Stimulated activated naive B cell treated with anti-CD40 and anti-IgM and Interleukin-4, amounts not matched to agents 10 μg/mL and 1 μg/mL and 100 μg/mL, for 72 hours (primary cell): ENCODE measurements at regions not wholly inside any gene's neighbourhood (a gene's known extent, or its start where the extent isn't known, plus 50 kb on each side); places are given as distances from the start of the nearest gene placed in this dataset.

Experiments
- ATAC-seq, 2 donors: fragments of 150-1000 bp; cut with Tn5 transposase; replicated peaks; 2 replicates each; pipeline ENCODE4 v1.10.0; 2021; ENCODE audit warnings: moderate library complexity in 1 of 2
- DNase-seq: peaks from one replicate; pipeline ENCODE4 v3.0.0; 2021
- H3K27ac Mint-ChIP-seq: one replicate; pipeline ENCODE4 v1.8.0; 2022; ENCODE audit warnings: mild to moderate bottlenecking, mixed read lengths
- H3K27me3 Mint-ChIP-seq, 2 donors: one replicate each; pipeline ENCODE4 v1.8.0; 2022; ENCODE audit warnings: mixed read lengths in 2 of 2
- H3K36me3 Mint-ChIP-seq, 2 donors: one replicate each; pipeline ENCODE4 v1.8.0; 2022; ENCODE audit warnings: mixed read lengths in 2 of 2, mild to moderate bottlenecking in 1 of 2
- H3K4me1 Mint-ChIP-seq, 2 donors: one replicate each; pipeline ENCODE4 v1.8.0; 2022; ENCODE audit warnings: mixed read lengths in 2 of 2, mild to moderate bottlenecking in 1 of 2
- H3K4me3 Mint-ChIP-seq, 2 donors: one replicate each; pipeline ENCODE4 v1.8.0; 2022; ENCODE audit warnings: mild to moderate bottlenecking in 2 of 2, mixed read lengths in 2 of 2, moderate library complexity in 1 of 2
- H3K9me3 Mint-ChIP-seq, 2 donors: one replicate each; pipeline ENCODE4 v1.8.0; 2022; ENCODE audit warnings: mixed read lengths in 2 of 2, mild to moderate bottlenecking in 1 of 2

- Mint-ChIP-seq H3K27me3 (no peaks in the 10 kb centered on the region), H3K4me3 (no peak overlapping the region), H3K9me3 (peaks cover 0 to 3% of the 10 kb centered on the region in 2 donors), H3K27ac (no peak overlapping the region), H3K36me3 (no peaks in the 10 kb centered on the region), H3K4me1 (no peaks in the 10 kb centered on the region)
- DNase-seq (no peak), ATAC-seq (no peak)
These were observed 1430.9 kb upstream of the MIR17HG start for GRCh38 chr13:89916551-89916950.

GRCh38 chr13:89920461-89920860, 1427.0 kb upstream of the MIR17HG start:
- H3K27ac Mint-ChIP-seq = no peak overlapping the region
- peaks cover 0 to 4% of the 10 kb centered on the region in 2 donors for H3K9me3 Mint-ChIP-seq
- H3K36me3 Mint-ChIP-seq = no peaks in the 10 kb centered on the region
- ATAC-seq (no peak), DNase-seq (no peak)
- H3K4me3 Mint-ChIP-seq = no peak overlapping the region
- no peaks in the 10 kb centered on the region for H3K27me3 Mint-ChIP-seq
- no peaks in the 10 kb centered on the region for H3K4me1 Mint-ChIP-seq

- Mint-ChIP-seq H3K27ac (no peak overlapping the region), H3K9me3 (peaks cover 0 to 4% of the 10 kb centered on the region in 2 donors), H3K4me3 (no peak overlapping the region), H3K4me1 (no peaks in the 10 kb centered on the region), H3K36me3 (no peaks in the 10 kb centered on the region), H3K27me3 (no peaks in the 10 kb centered on the region)
- DNase-seq (no peak), ATAC-seq (no peak)
These were observed 1424.4 kb upstream of the MIR17HG start for GRCh38 chr13:89923052-89923451.

- Mint-ChIP-seq H3K9me3 (peaks cover 0 to 4% of the 10 kb centered on the region in 2 donors), H3K27ac (no peak overlapping the region), H3K27me3 (no peaks in the 10 kb centered on the region), H3K4me3 (no peak overlapping the region), H3K4me1 (no peaks in the 10 kb centered on the region), H3K36me3 (no peaks in the 10 kb centered on the region)
- ATAC-seq = no peak
- no peak for DNase-seq
These were observed 1423.8 kb upstream of the MIR17HG start for GRCh38 chr13:89923736-89924135.

- Mint-ChIP-seq H3K9me3 (peaks cover 0 to 4% of the 10 kb centered on the region in 2 donors), H3K36me3 (no peaks in the 10 kb centered on the region), H3K27me3 (no peaks in the 10 kb centered on the region), H3K4me1 (no peaks in the 10 kb centered on the region), H3K4me3 (no peak overlapping the region), H3K27ac (no peak overlapping the region)
- DNase-seq (no peak), ATAC-seq (no peak)
These were observed 1422.4 kb upstream of the MIR17HG start for GRCh38 chr13:89925107-89925506.

GRCh38 chr13:89930861-89931260, 1416.6 kb upstream of the MIR17HG start:
- Mint-ChIP-seq H3K4me3 (no peak overlapping the region), H3K27ac (no peak overlapping the region), H3K9me3 (peaks cover 1 to 8% of the 10 kb centered on the region in 2 donors), H3K36me3 (no peaks in the 10 kb centered on the region), H3K4me1 (no peaks in the 10 kb centered on the region), H3K27me3 (no peaks in the 10 kb centered on the region)
- no peak for ATAC-seq
- DNase-seq = no peak

GRCh38 chr13:89932902-89933301, 1414.6 kb upstream of the MIR17HG start:
- no peak for DNase-seq
- Mint-ChIP-seq H3K9me3 (peaks cover 5 to 12% of the 10 kb centered on the region in 2 donors), H3K27ac (no peak overlapping the region), H3K4me1 (no peaks in the 10 kb centered on the region), H3K4me3 (no peak overlapping the region), H3K36me3 (no peaks in the 10 kb centered on the region), H3K27me3 (no peaks in the 10 kb centered on the region)
- no peak for ATAC-seq

GRCh38 chr13:89936256-89936655, 1411.2 kb upstream of the MIR17HG start:
- DNase-seq (no peak), ATAC-seq (no peak)
- H3K4me3 Mint-ChIP-seq = no peak overlapping the region

GRCh38 chr13:89937420-89937819, 1410.1 kb upstream of the MIR17HG start:
- DNase-seq = no peak
- Mint-ChIP-seq H3K9me3 (peaks cover 10 to 12% of the 10 kb centered on the region in 2 donors), H3K4me1 (no peaks in the 10 kb centered on the region), H3K27me3 (no peaks in the 10 kb centered on the region), H3K36me3 (no peaks in the 10 kb centered on the region), H3K4me3 (no peak overlapping the region), H3K27ac (no peak overlapping the region)
- ATAC-seq = no peak

More at GRCh38 chr13:89936256-89936655, 1411.2 kb upstream of the MIR17HG start:
- Mint-ChIP-seq H3K36me3 (no peaks in the 10 kb centered on the region), H3K9me3 (peaks cover 10 to 12% of the 10 kb centered on the region in 2 donors), H3K27ac (no peak overlapping the region), H3K4me1 (no peaks in the 10 kb centered on the region), H3K27me3 (no peaks in the 10 kb centered on the region)

GRCh38 chr13:89940383-89940782, 1407.1 kb upstream of the MIR17HG start:
- no peak overlapping the region for H3K4me3 Mint-ChIP-seq
- DNase-seq (no peak), ATAC-seq (no peak)
- peaks cover 7 to 9% of the 10 kb centered on the region in 2 donors for H3K9me3 Mint-ChIP-seq
- no peaks in the 10 kb centered on the region for H3K36me3 Mint-ChIP-seq
- no peaks in the 10 kb centered on the region for H3K27me3 Mint-ChIP-seq
- no peak overlapping the region for H3K27ac Mint-ChIP-seq
- H3K4me1 Mint-ChIP-seq = no peaks in the 10 kb centered on the region

- H3K27ac Mint-ChIP-seq = no peak overlapping the region
- peaks cover 3 to 9% of the 10 kb centered on the region in 2 donors for H3K9me3 Mint-ChIP-seq
- H3K4me1 Mint-ChIP-seq = no peaks in the 10 kb centered on the region
- no peak for DNase-seq
- H3K4me3 Mint-ChIP-seq = no peak overlapping the region
- H3K27me3 Mint-ChIP-seq = no peaks in the 10 kb centered on the region
- ATAC-seq = no peak
- H3K36me3 Mint-ChIP-seq = no peaks in the 10 kb centered on the region
These were observed 1404.3 kb upstream of the MIR17HG start for GRCh38 chr13:89943139-89943538.

GRCh38 chr13:89950225-89950624, 1397.3 kb upstream of the MIR17HG start:
- no peaks in the 10 kb centered on the region for H3K36me3 Mint-ChIP-seq
- no peaks in the 10 kb centered on the region for H3K27me3 Mint-ChIP-seq
- no peak for DNase-seq
- no peak overlapping the region for H3K4me3 Mint-ChIP-seq
- H3K27ac Mint-ChIP-seq = no peak overlapping the region
- ATAC-seq = no peak
- H3K4me1 Mint-ChIP-seq = no peaks in the 10 kb centered on the region
- peaks cover 8 to 9% of the 10 kb centered on the region in 2 donors for H3K9me3 Mint-ChIP-seq

- H3K4me3 Mint-ChIP-seq = no peak overlapping the region
- peaks cover 6 to 7% of the 10 kb centered on the region in 2 donors for H3K9me3 Mint-ChIP-seq
- H3K36me3 Mint-ChIP-seq = no peaks in the 10 kb centered on the region
- H3K27ac Mint-ChIP-seq = no peak overlapping the region
- H3K27me3 Mint-ChIP-seq = no peaks in the 10 kb centered on the region
- no peaks in the 10 kb centered on the region for H3K4me1 Mint-ChIP-seq
- ATAC-seq (no peak), DNase-seq (no peak)
These were observed 1396.1 kb upstream of the MIR17HG start for GRCh38 chr13:89951341-89951740.

- Mint-ChIP-seq H3K27me3 (no peaks in the 10 kb centered on the region), H3K4me1 (no peaks in the 10 kb centered on the region), H3K36me3 (no peaks in the 10 kb centered on the region), H3K27ac (no peak overlapping the region), H3K9me3 (peaks cover 5 to 6% of the 10 kb centered on the region in 2 donors), H3K4me3 (no peak overlapping the region)
- DNase-seq = no peak
- ATAC-seq = no peak
These were observed 1393.9 kb upstream of the MIR17HG start for GRCh38 chr13:89953581-89953980.

- H3K4me3 Mint-ChIP-seq = no peak overlapping the region
- DNase-seq (no peak), ATAC-seq (no peak)
- no peaks in the 10 kb centered on the region for H3K27me3 Mint-ChIP-seq
- peaks cover 5 to 6% of the 10 kb centered on the region in 2 donors for H3K9me3 Mint-ChIP-seq
- H3K36me3 Mint-ChIP-seq = no peaks in the 10 kb centered on the region
- no peaks in the 10 kb centered on the region for H3K4me1 Mint-ChIP-seq
- no peak overlapping the region for H3K27ac Mint-ChIP-seq
These were observed 1391.7 kb upstream of the MIR17HG start for GRCh38 chr13:89955773-89956172.

- ATAC-seq (no peak), DNase-seq (no peak)
- no peaks in the 10 kb centered on the region for H3K4me1 Mint-ChIP-seq
- H3K27me3 Mint-ChIP-seq = no peaks in the 10 kb centered on the region
- no peak overlapping the region for H3K27ac Mint-ChIP-seq
- H3K36me3 Mint-ChIP-seq = no peaks in the 10 kb centered on the region
- H3K9me3 Mint-ChIP-seq = peaks cover 5 to 6% of the 10 kb centered on the region in 2 donors
- no peak overlapping the region for H3K4me3 Mint-ChIP-seq
These were observed 1388.4 kb upstream of the MIR17HG start for GRCh38 chr13:89959074-89959473.
